Stimulated activated CD4-positive, alpha-beta T cell treated with anti-CD3 and anti-CD28 coated beads, Interleukin-1b, Interleukin-23, amount 100 ng/mL, for 24 hours (primary cell): ENCODE measurements at regions not wholly inside any gene's neighbourhood (a gene's known extent, or its start where the extent isn't known, plus 50 kb on each side); places are given as distances from the start of the nearest gene placed in this dataset.

ENCODE experiments used
- DNase-seq, 4 experiments: peaks; one replicate each; pipeline ENCODE4 v3.0.0-alpha.2; 2020; ENCODE audit warnings: low read depth in 4 of 4, low spot score in 1 of 4

DNA sequence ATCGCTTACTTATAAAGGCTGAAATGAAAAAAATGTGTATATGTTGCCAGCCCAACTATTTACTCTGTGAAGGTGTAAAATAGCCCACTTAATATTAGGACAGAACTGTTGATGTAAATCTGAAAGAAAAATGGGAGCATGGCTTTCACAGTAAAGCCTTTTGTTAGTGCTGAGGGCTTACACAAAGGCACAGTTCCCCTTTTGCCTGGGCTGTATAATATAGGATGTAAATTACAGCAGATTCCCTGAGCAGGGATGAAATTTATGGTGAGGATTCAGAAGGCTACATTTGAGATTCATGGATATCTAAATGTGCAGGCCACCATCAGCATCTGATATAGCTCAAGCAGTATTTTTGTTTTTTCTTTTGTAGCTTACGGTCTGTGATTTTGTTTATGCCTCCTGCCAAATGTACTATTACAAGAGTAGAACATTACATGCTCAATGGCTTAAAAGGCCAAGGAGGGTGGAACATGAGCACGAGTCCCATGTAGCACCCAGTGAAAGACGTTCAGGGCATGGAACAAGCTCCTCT is 109.1 kb upstream of the ATP10A start:
- no peak for DNase-seq

DNA sequence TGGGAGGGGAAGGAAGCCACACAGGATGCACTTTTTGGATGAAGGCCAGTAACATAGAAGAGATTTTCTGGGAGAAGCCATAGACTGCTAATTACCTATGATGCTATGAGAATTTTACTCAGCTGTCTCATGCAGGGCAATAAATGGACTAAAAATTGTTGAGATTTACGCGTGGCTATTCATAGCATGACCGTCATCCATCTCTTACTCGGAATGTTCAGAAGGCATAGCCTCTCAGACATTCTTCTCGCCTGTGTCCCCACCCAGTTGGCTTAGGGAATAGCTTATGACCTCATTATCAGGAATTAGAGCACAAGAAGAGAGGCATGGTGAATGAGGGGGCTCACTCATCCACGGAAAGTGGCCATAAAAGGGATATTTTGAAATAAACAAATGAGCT is 107.9 kb upstream of the ATP10A start:
- DNase-seq = no peak

- no peak for DNase-seq
These were observed 106.8 kb upstream of the ATP10A start for GRCh38 chr15:25969886-25970285.

DNA sequence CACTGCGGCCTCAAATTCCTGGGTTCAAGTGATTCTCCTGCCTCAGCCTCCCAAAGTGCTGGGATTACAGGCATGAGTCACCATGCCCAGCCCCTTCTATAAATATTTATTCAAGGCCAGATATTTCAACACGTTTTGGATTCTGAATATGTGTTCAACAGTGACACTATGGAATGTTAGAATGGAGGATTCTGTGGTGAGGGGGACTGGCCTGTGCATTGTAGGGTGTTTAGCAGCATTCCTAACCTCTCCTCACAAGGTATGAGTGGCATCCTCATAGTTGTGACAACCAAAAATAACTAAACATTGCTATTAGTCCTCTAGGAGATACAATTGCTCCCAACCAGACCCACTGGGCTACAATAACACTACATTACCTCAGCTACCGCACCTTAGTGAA is 104.0 kb upstream of the ATP10A start:
- DNase-seq = no peak

DNA sequence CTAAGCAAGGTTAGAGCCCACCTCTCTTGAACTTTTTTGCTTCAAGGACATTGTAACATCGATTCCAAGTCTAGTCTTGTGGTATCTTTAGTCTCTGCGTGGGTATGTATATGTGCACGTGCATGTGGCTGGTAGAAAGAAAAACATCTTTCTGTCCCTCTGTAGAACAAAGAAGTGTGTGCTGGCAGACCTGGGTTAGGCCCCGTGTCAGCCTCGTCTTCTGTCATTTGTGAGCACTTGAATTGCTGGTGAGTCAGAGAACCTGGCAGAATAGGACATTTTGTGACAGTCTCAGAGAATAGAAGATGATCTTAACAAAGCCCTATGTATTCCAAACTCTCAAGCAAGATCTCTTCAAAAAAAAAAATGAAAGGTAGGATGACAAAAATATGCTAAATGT is 102.2 kb upstream of the ATP10A start:
- no peak for DNase-seq

- no peak for DNase-seq
These were observed 97.1 kb upstream of the ATP10A start for GRCh38 chr15:25960273-25960672.

DNA sequence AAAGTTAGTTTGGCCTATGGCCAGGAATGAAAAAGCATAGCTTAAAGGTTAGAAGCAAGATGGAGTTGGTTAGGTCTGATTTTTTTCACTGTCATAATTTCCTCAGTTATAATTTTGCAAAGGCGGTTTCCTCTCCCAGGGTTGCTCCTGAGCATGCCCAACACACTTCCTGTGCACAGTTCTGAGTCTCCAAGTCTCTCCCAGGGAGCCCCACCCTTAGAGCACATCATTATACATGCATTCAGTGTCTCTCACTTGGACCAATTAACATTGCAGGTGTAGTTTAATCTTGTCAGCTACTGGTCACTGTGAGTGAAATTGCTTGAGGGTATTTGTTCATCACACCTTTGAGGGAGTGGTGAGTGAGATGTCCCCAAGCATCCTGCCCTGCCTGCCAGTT is 96.0 kb upstream of the ATP10A start:
- no peak for DNase-seq

DNA sequence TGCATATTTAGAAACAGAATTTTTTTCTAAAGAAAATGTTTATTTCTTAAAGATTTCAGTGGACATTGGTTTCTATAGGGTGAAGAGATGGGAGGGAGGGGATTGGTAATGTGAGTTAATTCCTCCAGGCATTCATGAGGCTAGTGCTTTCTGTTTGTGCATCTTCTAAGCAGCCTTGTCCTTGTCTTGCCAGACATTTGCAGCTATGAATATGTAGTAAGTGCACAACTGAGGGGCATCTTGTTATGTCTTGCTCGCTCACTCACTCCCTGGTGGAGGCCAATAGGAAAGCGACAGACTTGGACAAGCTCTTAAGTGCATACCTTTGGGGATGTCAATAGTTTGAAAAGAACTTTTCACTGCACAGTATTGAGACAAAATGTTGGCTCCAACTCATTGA is 92.5 kb upstream of the ATP10A start:
- no peak for DNase-seq

GRCh38 chr15:25954398-25954797 is 91.3 kb upstream of the ATP10A start:
- no peak for DNase-seq

DNA sequence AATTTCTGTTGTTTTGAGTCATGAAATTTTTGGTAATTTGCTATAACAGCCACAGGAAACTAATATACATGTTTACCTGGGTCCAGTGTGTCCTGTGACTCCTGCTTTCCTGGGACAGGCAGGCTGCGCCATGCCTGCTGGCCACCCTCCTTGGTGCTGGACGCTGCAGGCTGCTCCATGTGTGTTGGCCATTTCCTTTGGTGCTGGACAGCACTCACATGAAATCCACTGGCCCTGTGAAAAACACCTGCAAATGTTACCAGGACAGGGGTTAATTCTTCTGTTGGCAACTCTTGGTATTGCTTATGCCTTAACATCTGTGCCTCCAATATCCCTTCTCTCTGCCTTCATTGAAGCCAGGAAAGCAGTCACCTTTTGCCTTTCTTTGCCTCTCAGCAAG is 86.9 kb upstream of the ATP10A start:
- DNase-seq = no peak

DNA sequence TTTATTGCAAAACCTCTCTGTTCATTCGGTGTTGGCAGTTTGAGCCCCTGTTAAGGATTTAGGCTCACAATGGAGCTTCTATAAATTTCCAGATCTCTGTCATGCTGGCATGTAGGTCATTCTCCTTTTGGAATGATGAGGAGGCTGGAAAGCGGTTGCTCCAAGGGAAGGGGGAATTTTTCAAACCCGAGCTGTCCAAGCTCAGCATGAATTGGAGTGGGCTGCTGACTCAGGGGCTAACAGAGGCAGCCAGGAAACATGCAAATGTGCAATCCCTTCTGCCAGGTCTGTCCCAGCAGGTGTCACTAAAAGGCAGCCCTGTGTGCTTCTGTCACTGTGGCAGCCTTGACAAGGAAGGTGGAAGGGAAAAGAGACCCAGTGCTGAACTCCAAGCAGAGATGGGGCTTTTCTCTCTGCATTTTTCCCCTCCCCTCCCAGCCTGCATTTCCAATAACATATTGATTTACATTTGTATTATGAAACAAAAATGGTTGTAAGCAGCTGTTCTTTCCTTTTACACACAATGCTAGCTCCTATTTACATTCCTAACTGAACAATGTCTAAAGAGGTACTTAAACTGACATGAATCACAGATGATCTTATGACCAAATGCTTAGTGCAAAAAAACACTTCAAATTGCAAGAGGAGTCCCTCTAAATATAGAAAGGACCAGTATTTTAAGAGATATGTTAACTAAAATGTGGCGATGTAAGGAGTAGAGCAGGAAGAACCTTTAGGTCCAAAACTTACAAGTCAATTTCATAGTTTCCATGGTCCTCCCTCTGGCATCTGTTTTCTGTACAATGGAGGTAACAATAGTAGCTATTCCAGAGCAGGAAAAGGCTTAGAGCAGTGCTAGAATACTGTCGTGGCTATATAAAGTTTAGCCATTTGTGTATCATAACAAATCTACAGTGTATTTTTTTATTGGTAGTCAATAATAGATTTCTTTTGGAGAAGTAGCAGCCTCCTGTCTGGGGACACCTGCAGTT is 84.5 kb upstream of the ATP10A start:
- no peak for DNase-seq

GRCh38 chr15:25946241-25946805 is 83.2 kb upstream of the ATP10A start:
- no peak for DNase-seq

DNA sequence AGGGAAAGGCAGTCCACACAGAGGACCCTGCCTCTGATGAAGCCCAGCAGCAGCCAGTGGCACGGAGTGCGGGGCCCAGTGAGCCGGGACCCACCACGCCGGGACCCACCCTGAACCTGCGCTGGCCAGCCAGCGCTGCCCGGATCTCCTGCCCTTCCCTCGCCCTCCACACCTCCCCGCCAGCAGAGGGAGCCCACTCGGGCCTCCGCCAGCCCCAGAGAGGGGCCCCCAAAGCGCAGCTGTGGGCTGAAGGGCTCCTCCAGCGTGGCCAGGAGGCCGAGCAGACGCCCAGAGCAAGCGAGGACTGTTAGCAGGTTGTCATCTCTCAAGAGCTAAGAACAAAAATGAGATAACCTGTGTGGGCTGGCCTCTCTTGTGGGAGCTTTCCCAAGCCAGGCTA is 81.3 kb upstream of the ATP10A start:
- DNase-seq = no peak

GRCh38 chr15:25943831-25944230 is 80.7 kb upstream of the ATP10A start:
- DNase-seq = no peak

GRCh38 chr15:25939122-25939521 is 76.0 kb upstream of the ATP10A start:
- DNase-seq = no peak

GRCh38 chr15:25937796-25938195 is 74.7 kb upstream of the ATP10A start:
- DNase-seq = no peak

DNA sequence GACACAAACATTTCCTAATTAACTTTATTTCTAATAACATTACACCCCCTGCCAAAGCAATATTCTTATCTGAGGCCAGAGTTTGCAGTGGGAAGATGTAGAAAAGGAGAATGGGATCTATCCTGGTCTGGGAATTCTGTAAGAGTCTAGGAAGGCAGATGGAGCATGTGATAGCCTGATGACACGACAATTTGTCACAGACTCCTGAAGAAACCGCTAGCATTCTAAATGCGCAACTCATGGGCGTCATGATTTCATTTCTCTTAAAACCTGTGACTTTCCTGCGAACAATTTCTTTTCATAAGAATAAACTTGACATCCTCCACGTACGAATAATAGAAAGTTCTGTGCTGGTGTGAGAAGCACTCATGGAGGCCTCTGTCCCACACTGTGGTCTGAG is 72.9 kb upstream of the ATP10A start:
- DNase-seq = no peak

DNA sequence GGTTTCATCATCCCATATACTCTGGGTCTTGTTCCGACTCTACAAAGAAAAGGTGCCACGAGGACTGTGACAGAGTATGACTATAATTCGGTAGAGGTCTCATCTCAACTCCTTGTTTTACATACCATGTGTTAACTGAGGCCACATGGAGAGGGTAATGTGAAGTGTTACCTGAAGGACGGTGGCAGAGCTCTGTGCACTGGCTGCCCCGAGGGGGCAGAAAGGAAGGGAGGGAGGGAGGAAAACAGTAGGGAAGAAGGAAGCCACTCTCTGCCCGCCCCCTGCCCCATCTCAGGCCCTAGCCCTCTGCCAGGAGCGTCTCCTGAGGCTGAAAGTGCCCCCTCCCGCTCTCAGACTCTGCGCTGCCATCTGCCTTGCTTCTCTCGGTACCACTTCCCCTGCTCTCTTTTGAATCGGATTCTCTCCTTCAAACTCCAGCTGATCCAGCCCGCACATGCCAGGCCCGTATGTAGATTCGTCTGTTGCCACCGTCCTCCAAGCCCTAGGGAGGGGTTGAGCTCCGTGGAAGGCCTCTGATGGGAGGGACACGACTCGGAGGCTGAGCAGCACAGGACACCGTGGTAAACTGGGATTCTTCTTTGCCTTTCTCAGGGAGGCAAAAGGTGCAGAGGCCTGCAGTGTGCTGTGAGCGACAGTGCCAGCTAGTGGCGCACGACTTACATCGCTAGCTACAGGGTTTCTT is 70.5 kb upstream of the ATP10A start:
- peak; percentile 31 to 48 (median 36) for DNase-seq

GRCh38 chr15:25932696-25933095 is 69.6 kb upstream of the ATP10A start:
- no peak for DNase-seq

GRCh38 chr15:25931851-25932250 is 68.7 kb upstream of the ATP10A start:
- no peak for DNase-seq

- DNase-seq = no peak
These were observed 67.8 kb upstream of the ATP10A start for GRCh38 chr15:25930931-25931330.
